ENCODE measurements at regions not wholly inside any gene's neighbourhood (a gene's known extent, or its start where the extent isn't known, plus 50 kb on each side); places are given as distances from the start of the nearest gene placed in this dataset.

GRCh38 chr2:66674087-66674486, 239.2 kb downstream of the MEIS1 start:
- Histone ChIP-seq H3K4me3 (ENCODE audit: low read depth, low read length) (no peak overlapping the region), H3K36me3 (replicated peaks) (no peaks in the 10 kb centered on the region), H3K27ac (no peak overlapping the region), H3K27me3 (replicated peaks) (no peaks in the 10 kb centered on the region)
- in situ Hi-C loops (cut with HindIII; ENCODE audit: low pct_ligation_motif_present, low sequenced_read_pairs) = no loop called here
- DNase-seq = no peak
- TF ChIP-seq CTCF (IDR thresholded peaks at IDR 0.05; ENCODE audit: low read depth, low read length, missing control alignments) = no peak

DNA sequence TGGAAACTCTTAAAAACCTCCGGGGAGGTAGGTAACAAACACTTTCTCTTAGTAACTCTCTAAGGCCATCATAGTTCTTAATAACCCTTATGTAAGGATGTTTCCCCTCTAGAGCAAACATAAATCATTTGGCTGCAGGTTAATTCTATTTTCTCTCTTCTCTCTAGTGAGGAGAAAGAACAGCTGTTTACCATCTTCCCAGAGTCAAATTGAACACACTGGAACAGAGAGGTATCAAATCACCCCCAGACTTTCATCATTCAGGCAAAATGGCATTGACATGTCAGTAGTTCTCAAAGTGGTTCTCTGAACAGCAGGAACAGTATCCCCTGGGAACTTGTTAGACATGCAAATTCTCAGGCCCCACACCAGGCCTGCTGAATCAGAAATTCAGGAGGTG, 240.7 kb downstream of the MEIS1 start:
- H3K4me3 ChIP-seq (ENCODE audit: low read depth, low read length) = no peak overlapping the region
- no peaks in the 10 kb centered on the region for H3K36me3 ChIP-seq (replicated peaks)
- no peak for DNase-seq
- no peak for TF ChIP-seq CTCF (IDR thresholded peaks at IDR 0.05; ENCODE audit: low read depth, low read length, missing control alignments)
- H3K27me3 ChIP-seq (replicated peaks) = no peaks in the 10 kb centered on the region
- in situ Hi-C loops (cut with HindIII; ENCODE audit: low pct_ligation_motif_present, low sequenced_read_pairs) = no loop called here
- no peak overlapping the region for H3K27ac ChIP-seq

DNA sequence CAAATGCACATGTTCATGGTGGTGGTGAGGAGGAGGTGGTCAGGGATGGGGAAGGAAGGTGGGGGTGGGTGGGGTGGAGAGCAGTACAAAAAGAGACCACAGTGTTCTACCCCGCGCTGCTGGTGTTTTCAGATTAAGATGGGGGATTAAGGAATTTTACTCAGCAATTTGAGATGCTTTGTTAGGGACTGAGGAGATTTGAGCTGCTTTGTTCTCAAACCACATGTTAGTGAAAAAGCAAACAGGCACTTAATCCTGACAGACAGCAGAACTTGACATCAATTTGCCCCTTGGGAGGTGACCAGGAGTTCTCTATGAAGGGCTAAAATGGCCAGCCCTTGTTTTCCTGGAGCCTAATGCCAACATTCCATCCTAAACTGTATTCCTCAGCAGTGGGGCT, 244.5 kb downstream of the MEIS1 start:
- no peak for DNase-seq
- TF ChIP-seq CTCF (IDR thresholded peaks at IDR 0.05; ENCODE audit: low read depth, low read length, missing control alignments) = no peak
- Histone ChIP-seq H3K27me3 (replicated peaks) (no peaks in the 10 kb centered on the region), H3K27ac (no peak overlapping the region), H3K36me3 (replicated peaks) (no peaks in the 10 kb centered on the region), H3K4me3 (ENCODE audit: low read depth, low read length) (no peak overlapping the region)
- in situ Hi-C loops (cut with HindIII; ENCODE audit: low pct_ligation_motif_present, low sequenced_read_pairs) = no loop called here

DNA sequence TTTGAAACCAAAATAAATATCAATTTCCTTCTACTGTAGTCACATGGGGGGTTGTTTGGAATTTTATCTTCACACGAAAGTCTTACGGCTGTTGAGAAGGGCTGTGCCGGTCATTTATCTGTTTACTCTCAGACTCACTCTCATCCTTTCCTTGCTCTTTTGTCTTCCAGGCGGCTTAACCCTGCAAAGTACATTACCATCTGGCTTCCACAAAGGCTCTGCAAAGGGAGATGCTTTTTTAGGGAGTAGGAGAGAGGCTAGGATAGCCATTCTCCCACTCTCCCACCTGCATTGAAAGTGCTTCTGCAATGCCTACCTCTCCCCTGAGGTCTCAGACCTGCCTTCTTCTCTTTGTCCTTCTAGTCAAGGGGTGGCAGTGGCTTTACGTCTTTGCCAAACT, 247.6 kb downstream of the MEIS1 start:
- Histone ChIP-seq H3K36me3 (replicated peaks) (no peaks in the 10 kb centered on the region), H3K27ac (no peak overlapping the region), H3K27me3 (replicated peaks) (no peaks in the 10 kb centered on the region), H3K4me3 (ENCODE audit: low read depth, low read length) (no peak overlapping the region)
- TF ChIP-seq CTCF (IDR thresholded peaks at IDR 0.05; ENCODE audit: low read depth, low read length, missing control alignments) = no peak
- in situ Hi-C loops (cut with HindIII; ENCODE audit: low pct_ligation_motif_present, low sequenced_read_pairs) = no loop called here
- no peak for DNase-seq

- Histone ChIP-seq H3K27me3 (replicated peaks) (no peaks in the 10 kb centered on the region), H3K36me3 (replicated peaks) (no peaks in the 10 kb centered on the region), H3K4me3 (ENCODE audit: low read depth, low read length) (no peak overlapping the region), H3K27ac (no peak overlapping the region)
- no peak for TF ChIP-seq CTCF (IDR thresholded peaks at IDR 0.05; ENCODE audit: low read depth, low read length, missing control alignments)
- DNase-seq = no peak
- in situ Hi-C loops (cut with HindIII; ENCODE audit: low pct_ligation_motif_present, low sequenced_read_pairs) = no loop called here
These were observed 248.1 kb downstream of the MEIS1 start for GRCh38 chr2:66683064-66683463.

DNA sequence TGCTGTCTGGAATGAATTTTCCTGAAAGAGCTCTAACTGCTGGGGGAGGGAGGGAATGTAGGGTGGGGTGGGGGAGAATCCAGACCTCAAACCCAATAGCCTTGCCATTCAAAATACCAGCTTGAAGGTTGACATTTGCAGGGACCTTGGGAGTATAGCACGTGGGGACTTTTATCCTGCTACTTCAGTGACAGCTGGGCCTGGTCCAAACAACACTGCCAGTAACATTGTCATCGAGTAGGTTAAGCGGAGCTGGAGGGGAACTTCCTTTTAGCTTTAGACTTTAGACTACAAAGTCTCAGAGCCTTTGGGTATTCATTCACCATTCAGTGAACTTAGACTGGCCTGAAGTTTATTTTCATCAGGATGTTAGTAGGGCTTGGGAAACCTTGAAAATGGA, 248.7 kb downstream of the MEIS1 start:
- H3K27ac ChIP-seq = no peak overlapping the region
- H3K4me3 ChIP-seq (ENCODE audit: low read depth, low read length) = no peak overlapping the region
- in situ Hi-C loops (cut with HindIII; ENCODE audit: low pct_ligation_motif_present, low sequenced_read_pairs) = no loop called here
- H3K36me3 ChIP-seq (replicated peaks) = no peaks in the 10 kb centered on the region
- no peak for TF ChIP-seq CTCF (IDR thresholded peaks at IDR 0.05; ENCODE audit: low read depth, low read length, missing control alignments)
- H3K27me3 ChIP-seq (replicated peaks) = no peaks in the 10 kb centered on the region
- no peak for DNase-seq
